ENCODE measurements at regions not wholly inside any gene's neighbourhood (a gene's known extent, or its start where the extent isn't known, plus 50 kb on each side); places are given as distances from the start of the nearest gene placed in this dataset.

- no peak overlapping the region for H3K4me3 Mint-ChIP-seq
- intact Hi-C loops (cut with micrococcal nuclease): no loop called here
These were observed 94.2 kb upstream of the BCL6 start for GRCh38 chr3:187839422-187839821.

GRCh38 chr3:187840856-187841255, 95.6 kb upstream of the BCL6 start:
- Histone ChIP-seq H3K4me3 (ENCODE audit: control extremely low read depth in 1 of 5, extremely low read depth in 1 of 5, insufficient read depth in 1 of 5, low read depth in 2 of 5, low read length in 4 of 5) (no peak overlapping the region), H4K20me1 (ENCODE audit: control insufficient read depth, insufficient read depth, low read length, poor library complexity, severe bottlenecking) (no peaks in the 10 kb centered on the region), H3K27me3 (replicated peaks in 1 of 4; ENCODE audit: control extremely low read depth in 1 of 4, control insufficient read depth in 3 of 4, insufficient read depth in 4 of 4, low read length in 3 of 4) (no peaks in the 10 kb centered on the region), H3K9ac (ENCODE audit: low read length) (no peak overlapping the region), H3K36me3 (replicated peaks in 1 of 2; ENCODE audit: control extremely low read depth in 1 of 2, control insufficient read depth in 1 of 2, extremely low read depth in 1 of 2, insufficient read depth in 2 of 2, low read length in 1 of 2) (no peaks in the 10 kb centered on the region), H3K27ac (ENCODE audit: low read length in 2 of 2) (no peak overlapping the region), H3K4me2 (replicated peaks; ENCODE audit: low read depth, low read length, poor library complexity, severe bottlenecking) (no peak overlapping the region), H3K9me3 (ENCODE audit: control extremely low read depth in 1 of 3, control insufficient read depth in 2 of 3, insufficient read depth in 1 of 3, low read length in 2 of 3) (no peaks in the 10 kb centered on the region), H3K4me1 (ENCODE audit: control insufficient read depth in 2 of 2, insufficient read depth in 2 of 2, low read length in 2 of 2) (no peaks in the 10 kb centered on the region), H2AFZ (ENCODE audit: insufficient read depth, low read depth, low read length, poor library complexity, severe bottlenecking) (no peak overlapping the region), H3K79me2 (ENCODE audit: control insufficient read depth, insufficient read depth, low read length) (no peaks in the 10 kb centered on the region)
- H3K9me3 Mint-ChIP-seq (ENCODE audit: insufficient read depth): no peaks in the 10 kb centered on the region
- H3K4me3 Mint-ChIP-seq: no peak overlapping the region
- POLR2A ChIA-PET: interaction anchor here (0.7 kb wide), 1 partner anchor 57 kb away, joined by 3 read pairs; no protein-coding TSS in a partner anchor
- TF ChIP-seq EZH2 (IDR thresholded peaks at IDR 0.05; ENCODE audit: borderline replicate concordance, insufficient read depth, low read depth, low read length, poor library complexity, severe bottlenecking): no peak
- TF ChIP-seq CTCF (IDR thresholded peaks at IDR 0.05): no peak
- CTCF ChIA-PET: no interaction called here
- no CpG with 5 or more reads among the region's 2 CpGs for WGBS (ENCODE audit: insufficient coverage)
- H3K27ac Mint-ChIP-seq: no peak overlapping the region
- peaks cover 9% of the 10 kb centered on the region for H3K27me3 Mint-ChIP-seq
- no peaks in the 10 kb centered on the region for H3K4me1 Mint-ChIP-seq
- ATAC-seq (ENCODE audit: low read depth) (no peak), DNase-seq (no peak)
- intact Hi-C loops (cut with micrococcal nuclease): no loop called here

More at GRCh38 chr3:187839422-187839821, 94.2 kb upstream of the BCL6 start:
- ATAC-seq (ENCODE audit: low read depth) (no peak), DNase-seq (no peak)
- H2AFZ ChIP-seq (ENCODE audit: insufficient read depth, low read depth, low read length, poor library complexity, severe bottlenecking): no peak overlapping the region
- H3K4me1 ChIP-seq (ENCODE audit: control insufficient read depth in 2 of 2, insufficient read depth in 2 of 2, low read length in 2 of 2): no peaks in the 10 kb centered on the region
- POLR2A ChIA-PET: no interaction called here
- Mint-ChIP-seq H3K27me3 (peaks cover 9% of the 10 kb centered on the region), H3K9me3 (ENCODE audit: insufficient read depth) (peaks cover 5% of the 10 kb centered on the region), H3K27ac (no peak overlapping the region), H3K4me1 (no peaks in the 10 kb centered on the region)
- WGBS (ENCODE audit: insufficient coverage): 89% methylated on average over 2 of the region's 5 CpGs
- H3K27me3 ChIP-seq (replicated peaks in 1 of 4; ENCODE audit: control extremely low read depth in 1 of 4, control insufficient read depth in 3 of 4, insufficient read depth in 4 of 4, low read length in 3 of 4): peaks cover 0 to 3% (median 0%) of the 10 kb centered on the region in 4 experiments
- no peak overlapping the region for H3K27ac ChIP-seq (ENCODE audit: low read length in 2 of 2)
- H3K9me3 ChIP-seq (ENCODE audit: control extremely low read depth in 1 of 3, control insufficient read depth in 2 of 3, insufficient read depth in 1 of 3, low read length in 2 of 3): no peaks in the 10 kb centered on the region
- no peaks in the 10 kb centered on the region for H4K20me1 ChIP-seq (ENCODE audit: control insufficient read depth, insufficient read depth, low read length, poor library complexity, severe bottlenecking)
- TF ChIP-seq CTCF (IDR thresholded peaks at IDR 0.05): no peak
- no peak for TF ChIP-seq EZH2 (IDR thresholded peaks at IDR 0.05; ENCODE audit: borderline replicate concordance, insufficient read depth, low read depth, low read length, poor library complexity, severe bottlenecking)
- no peak overlapping the region for H3K4me2 ChIP-seq (replicated peaks; ENCODE audit: low read depth, low read length, poor library complexity, severe bottlenecking)
- CTCF ChIA-PET: interaction anchor here (1.4 kb wide), 1 partner anchor 1116 kb away, joined by 3 read pairs; no protein-coding TSS in a partner anchor
- H3K79me2 ChIP-seq (ENCODE audit: control insufficient read depth, insufficient read depth, low read length): no peaks in the 10 kb centered on the region
- no peak overlapping the region for H3K4me3 ChIP-seq (ENCODE audit: control extremely low read depth in 1 of 5, extremely low read depth in 1 of 5, insufficient read depth in 1 of 5, low read depth in 2 of 5, low read length in 4 of 5)
- no peaks in the 10 kb centered on the region for H3K36me3 ChIP-seq (replicated peaks in 1 of 2; ENCODE audit: control extremely low read depth in 1 of 2, control insufficient read depth in 1 of 2, extremely low read depth in 1 of 2, insufficient read depth in 2 of 2, low read length in 1 of 2)
- H3K9ac ChIP-seq (ENCODE audit: low read length): no peak overlapping the region

All from B cell (primary cell).